GM19043 (cell line): ENCODE measurements at regions not wholly inside any gene's neighbourhood (a gene's known extent, or its start where the extent isn't known, plus 50 kb on each side); places are given as distances from the start of the nearest gene placed in this dataset.

ENCODE experiments used
- ATAC-seq: cut with Tn5 transposase; IDR thresholded peaks from one replicate; pipeline ENCODE4 v1.9.1; 2021; ENCODE audit warnings: low read depth; ENCODE audit not compliant: unreplicated experiment

- no peak for ATAC-seq
Observed at GRCh38 chr10:123399276-123399839, 245.2 kb downstream of the BUB3 start.

- ATAC-seq, result no peak
Observed at GRCh38 chr10:123402021-123402420, 247.8 kb downstream of the BUB3 start.

GRCh38 chr10:123402656-123403055 is 248.5 kb downstream of the BUB3 start:
- peak; percentile 76 for ATAC-seq

- ATAC-seq, result no peak
Observed at GRCh38 chr10:123404357-123404756, 250.2 kb downstream of the BUB3 start.

GRCh38 chr10:123408660-123409059 is 254.5 kb downstream of the BUB3 start:
- ATAC-seq, result no peak

- ATAC-seq, result no peak
Observed at GRCh38 chr10:123409426-123409825, 255.2 kb downstream of the BUB3 start.

- ATAC-seq, result no peak
Observed at GRCh38 chr10:123409884-123410283, 255.7 kb downstream of the BUB3 start.

GRCh38 chr10:123413353-123413752 is 252.8 kb upstream of the GPR26 start:
- ATAC-seq, result no peak

- no peak for ATAC-seq
Observed at GRCh38 chr10:123415523-123415922, 250.6 kb upstream of the GPR26 start.

GRCh38 chr10:123417414-123417813 is 248.7 kb upstream of the GPR26 start:
- ATAC-seq, result no peak

- ATAC-seq, result no peak
Observed at GRCh38 chr10:123421461-123421860, 244.7 kb upstream of the GPR26 start.

GRCh38 chr10:123422261-123422660 is 243.9 kb upstream of the GPR26 start:
- ATAC-seq, result no peak

- ATAC-seq, result no peak
Observed at GRCh38 chr10:123424537-123424936, 241.6 kb upstream of the GPR26 start.

- ATAC-seq, result no peak
Observed at GRCh38 chr10:123425680-123426079, 240.5 kb upstream of the GPR26 start.

- ATAC-seq, result no peak
Observed at GRCh38 chr10:123427165-123427786, 238.9 kb upstream of the GPR26 start.

GRCh38 chr10:123428391-123428790 is 237.8 kb upstream of the GPR26 start:
- no peak for ATAC-seq

- no peak for ATAC-seq
Observed at GRCh38 chr10:123429706-123430221, 236.4 kb upstream of the GPR26 start.

GRCh38 chr10:123433539-123433938 is 232.6 kb upstream of the GPR26 start:
- ATAC-seq, result no peak

- no peak for ATAC-seq
Observed at GRCh38 chr10:123434435-123435039, 231.6 kb upstream of the GPR26 start.

- peak; percentile 96 for ATAC-seq
Observed at GRCh38 chr10:123442901-123443300, 223.3 kb upstream of the GPR26 start.

GRCh38 chr10:123443924-123444323 is 222.2 kb upstream of the GPR26 start:
- no peak for ATAC-seq

GRCh38 chr10:123445261-123445775 is 220.8 kb upstream of the GPR26 start:
- no peak for ATAC-seq
